ENCODE measurements at regions not wholly inside any gene's neighbourhood (a gene's known extent, or its start where the extent isn't known, plus 50 kb on each side); places are given as distances from the start of the nearest gene placed in this dataset.

DNA sequence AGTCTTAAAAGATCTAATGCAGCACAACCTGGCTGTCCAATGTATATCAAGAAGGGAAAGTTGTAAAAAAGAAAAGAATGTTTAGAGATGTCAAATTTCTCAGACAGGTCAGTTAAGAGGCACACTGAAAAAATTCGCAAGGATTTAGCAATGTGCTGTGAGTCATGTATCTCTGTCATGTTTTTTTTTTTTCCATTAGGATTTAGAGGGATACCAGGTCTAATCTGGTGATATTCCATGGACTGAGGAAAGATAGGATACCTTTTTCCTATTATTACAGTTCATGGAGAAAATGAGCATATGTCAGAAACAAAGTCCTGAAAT, 815.4 kb upstream of the PCDH10 start:
- no peak overlapping the region for H3K4me2 ChIP-seq (ENCODE audit: low read depth, low read length, poor library complexity, severe bottlenecking)
- no peaks in the 10 kb centered on the region for H3K27me3 ChIP-seq (ENCODE audit: insufficient read depth, low read length, poor library complexity, severe bottlenecking)
- no peaks in the 10 kb centered on the region for H3K9me3 ChIP-seq (ENCODE audit: insufficient read depth, low read depth, low read length)
- no peaks in the 10 kb centered on the region for H3K36me3 ChIP-seq (ENCODE audit: insufficient read depth, low read length)
- H3K79me2 ChIP-seq (ENCODE audit: insufficient read depth, low read length): no peaks in the 10 kb centered on the region
- H3F3A ChIP-seq (ENCODE audit: low read depth): no peaks in the 10 kb centered on the region
- TF ChIP-seq, protein P1, sequence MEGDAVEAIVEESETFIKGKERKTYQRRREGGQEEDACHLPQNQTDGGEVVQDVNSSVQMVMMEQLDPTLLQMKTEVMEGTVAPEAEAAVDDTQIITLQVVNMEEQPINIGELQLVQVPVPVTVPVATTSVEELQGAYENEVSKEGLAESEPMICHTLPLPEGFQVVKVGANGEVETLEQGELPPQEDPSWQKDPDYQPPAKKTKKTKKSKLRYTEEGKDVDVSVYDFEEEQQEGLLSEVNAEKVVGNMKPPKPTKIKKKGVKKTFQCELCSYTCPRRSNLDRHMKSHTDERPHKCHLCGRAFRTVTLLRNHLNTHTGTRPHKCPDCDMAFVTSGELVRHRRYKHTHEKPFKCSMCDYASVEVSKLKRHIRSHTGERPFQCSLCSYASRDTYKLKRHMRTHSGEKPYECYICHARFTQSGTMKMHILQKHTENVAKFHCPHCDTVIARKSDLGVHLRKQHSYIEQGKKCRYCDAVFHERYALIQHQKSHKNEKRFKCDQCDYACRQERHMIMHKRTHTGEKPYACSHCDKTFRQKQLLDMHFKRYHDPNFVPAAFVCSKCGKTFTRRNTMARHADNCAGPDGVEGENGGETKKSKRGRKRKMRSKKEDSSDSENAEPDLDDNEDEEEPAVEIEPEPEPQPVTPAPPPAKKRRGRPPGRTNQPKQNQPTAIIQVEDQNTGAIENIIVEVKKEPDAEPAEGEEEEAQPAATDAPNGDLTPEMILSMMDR (conservative IDR thresholded peaks at IDR 0.05; ENCODE audit: low read length): no peak
- no peak for TF ChIP-seq EZH2phosphoT487 (IDR thresholded peaks at IDR 0.05; ENCODE audit: borderline replicate concordance)
- no peak overlapping the region for H3K4me3 ChIP-seq (ENCODE audit: low read length, poor library complexity, severe bottlenecking)
- H2AFZ ChIP-seq (ENCODE audit: low read length): no peak overlapping the region
- H3K9ac ChIP-seq (ENCODE audit: low read depth, low read length, poor library complexity, severe bottlenecking): no peak overlapping the region
- H4K20me1 ChIP-seq (ENCODE audit: insufficient read depth, low read length, poor library complexity, severe bottlenecking): no peaks in the 10 kb centered on the region
- no peaks in the 10 kb centered on the region for H3K4me1 ChIP-seq (ENCODE audit: insufficient read depth, low read length, poor library complexity, severe bottlenecking)
- H3K9me2 ChIP-seq (replicated peaks; ENCODE audit: low read depth, low read length): no peaks in the 10 kb centered on the region

DNA sequence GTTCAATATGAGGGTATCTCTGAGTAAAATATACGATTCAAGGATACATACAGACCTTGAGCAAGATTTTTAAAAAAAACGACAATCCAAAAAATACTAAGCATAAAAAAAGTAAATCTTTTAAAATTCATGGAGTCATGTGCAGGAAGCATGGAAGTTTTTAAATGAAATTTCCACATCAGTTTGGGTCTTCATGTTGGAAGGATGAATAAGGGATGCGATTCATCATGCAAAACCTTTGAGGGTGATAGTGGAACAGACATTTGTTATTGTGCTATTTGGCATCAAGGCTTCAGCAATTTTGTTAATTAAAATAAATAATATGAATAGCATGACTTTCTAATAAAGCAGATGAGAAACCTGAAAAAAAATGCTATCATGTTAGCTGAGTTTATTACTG, 815.0 kb upstream of the PCDH10 start:
- no peaks in the 10 kb centered on the region for H3K79me2 ChIP-seq (ENCODE audit: insufficient read depth, low read length)

DNA sequence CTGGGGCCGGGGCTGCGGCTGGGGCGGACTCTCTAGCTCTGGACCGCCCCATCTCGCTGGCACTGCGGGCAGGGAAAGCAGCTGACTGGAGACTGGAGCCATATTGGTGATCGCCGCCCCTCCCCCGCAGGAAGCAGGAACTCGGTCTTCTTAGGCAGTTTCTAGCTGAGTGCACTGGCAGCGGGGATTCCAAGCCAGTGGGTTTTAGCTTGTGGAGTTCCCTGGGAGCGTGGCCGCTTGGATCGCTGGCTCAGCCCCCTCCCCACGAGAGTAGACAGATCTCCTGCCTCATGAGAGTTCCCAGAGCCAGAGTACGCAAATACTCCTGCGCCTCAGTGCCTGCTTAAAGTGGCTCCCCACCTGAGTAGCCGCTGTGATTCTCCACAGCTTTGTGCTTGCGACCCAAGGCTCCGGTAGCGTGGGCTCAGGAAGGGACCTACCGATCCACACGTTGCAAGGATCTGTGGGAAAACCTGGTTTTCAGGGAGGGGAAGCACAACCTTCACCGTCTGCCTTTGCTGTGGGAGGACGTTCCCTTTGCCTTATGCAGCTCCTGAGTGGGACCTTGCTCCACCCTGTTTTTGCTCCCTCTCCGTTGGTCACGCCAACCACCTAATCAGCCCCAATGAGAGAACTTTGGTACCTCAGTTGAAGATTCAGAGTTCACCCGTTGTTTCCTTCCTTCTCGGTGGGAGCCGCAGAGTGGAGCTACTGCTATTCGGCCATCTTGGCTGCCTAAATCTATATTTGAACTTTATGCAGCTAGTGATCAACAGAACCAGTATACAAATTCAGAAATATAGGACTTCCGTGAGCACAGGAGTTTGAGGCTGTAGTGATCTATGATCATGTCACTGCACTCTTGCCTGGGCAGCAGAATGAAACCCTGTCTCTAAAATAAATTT, 803.9 kb upstream of the PCDH10 start:
- no peaks in the 10 kb centered on the region for H3F3A ChIP-seq (ENCODE audit: low read depth)
- H3K79me2 ChIP-seq (ENCODE audit: insufficient read depth, low read length): no peaks in the 10 kb centered on the region
- H3K27me3 ChIP-seq (ENCODE audit: insufficient read depth, low read length, poor library complexity, severe bottlenecking): no peaks in the 10 kb centered on the region
- H3K9me2 ChIP-seq (replicated peaks; ENCODE audit: low read depth, low read length): no peaks in the 10 kb centered on the region
- no peaks in the 10 kb centered on the region for H4K20me1 ChIP-seq (ENCODE audit: insufficient read depth, low read length, poor library complexity, severe bottlenecking)
- H3K36me3 ChIP-seq (ENCODE audit: insufficient read depth, low read length): no peaks in the 10 kb centered on the region
- no peaks in the 10 kb centered on the region; the same call in 1 of the 2 replicates for H3K9me3 ChIP-seq (ENCODE audit: insufficient read depth, low read depth, low read length)
- no peak overlapping the region for H3K9ac ChIP-seq (ENCODE audit: low read depth, low read length, poor library complexity, severe bottlenecking)
- no peak overlapping the region for H3K4me2 ChIP-seq (ENCODE audit: low read depth, low read length, poor library complexity, severe bottlenecking)
- H3K4me1 ChIP-seq (ENCODE audit: insufficient read depth, low read length, poor library complexity, severe bottlenecking): no peaks in the 10 kb centered on the region
- no peak overlapping the region for H2AFZ ChIP-seq (ENCODE audit: low read length)
- no peak overlapping the region for H3K4me3 ChIP-seq (ENCODE audit: low read length, poor library complexity, severe bottlenecking)
- TF ChIP-seq, protein P1 (conservative IDR thresholded peaks at IDR 0.05; ENCODE audit: low read length): no peak
- TF ChIP-seq EZH2phosphoT487 (IDR thresholded peaks at IDR 0.05; ENCODE audit: borderline replicate concordance): no peak

More for the DNA sequence above, 815.0 kb upstream of the PCDH10 start:
- Histone ChIP-seq H3K4me1 (ENCODE audit: insufficient read depth, low read length, poor library complexity, severe bottlenecking) (no peaks in the 10 kb centered on the region), H3K27me3 (ENCODE audit: insufficient read depth, low read length, poor library complexity, severe bottlenecking) (no peaks in the 10 kb centered on the region), H3K9me3 (ENCODE audit: insufficient read depth, low read depth, low read length) (no peaks in the 10 kb centered on the region), H3K4me3 (ENCODE audit: low read length, poor library complexity, severe bottlenecking) (no peak overlapping the region), H3K36me3 (ENCODE audit: insufficient read depth, low read length) (no peaks in the 10 kb centered on the region), H3K4me2 (ENCODE audit: low read depth, low read length, poor library complexity, severe bottlenecking) (no peak overlapping the region), H3F3A (ENCODE audit: low read depth) (no peaks in the 10 kb centered on the region), H2AFZ (ENCODE audit: low read length) (no peak overlapping the region), H3K9me2 (replicated peaks; ENCODE audit: low read depth, low read length) (no peaks in the 10 kb centered on the region), H3K9ac (ENCODE audit: low read depth, low read length, poor library complexity, severe bottlenecking) (no peak overlapping the region), H4K20me1 (ENCODE audit: insufficient read depth, low read length, poor library complexity, severe bottlenecking) (no peaks in the 10 kb centered on the region)
- TF ChIP-seq, protein P1 (conservative IDR thresholded peaks at IDR 0.05; ENCODE audit: low read length): no peak
- no peak for TF ChIP-seq EZH2phosphoT487 (IDR thresholded peaks at IDR 0.05; ENCODE audit: borderline replicate concordance)

Measured in Loucy (cell line).